T-helper 2 cell treated with Interferon-gamma antibody and Interleukin-4, amounts not matched to agents 100 ng/mL and 5 ng/mL, for 36 hours (primary cell): ENCODE measurements at regions not wholly inside any gene's neighbourhood (a gene's known extent, or its start where the extent isn't known, plus 50 kb on each side); places are given as distances from the start of the nearest gene placed in this dataset.

Experiments
- intact Hi-C: fragments of 100-400 bp; cut with micrococcal nuclease; formaldehyde crosslinking; loops from one replicate; pipeline ENCODE4 v1.15.1; 2023

GRCh38 chr9:6703898-6704639, 53.7 kb upstream of the KDM4C start:
- intact Hi-C loops: loop anchor here (1.0 to 10.0 kb wide), 6 partner anchors 12 to 1271 kb away; partner anchors contain the start of genes KDM4C and UHRF2

- intact Hi-C loops: loop anchor here (5.0 to 10.0 kb wide), 3 partner anchors 192 to 1272 kb away; partner anchors contain the start of gene UHRF2
Measured at GRCh38 chr9:6702707-6703106, 55.1 kb upstream of the KDM4C start.

- intact Hi-C loops: no loop called here
Measured at GRCh38 chr9:6696178-6696577, 50.6 kb upstream of the GLDC start.

- intact Hi-C loops: no loop called here
Measured at GRCh38 chr9:6695121-6695814, 49.7 kb upstream of the GLDC start.
